IMR-90 (cell line): ENCODE measurements at regions not wholly inside any gene's neighbourhood (a gene's known extent, or its start where the extent isn't known, plus 50 kb on each side); places are given as distances from the start of the nearest gene placed in this dataset.

Source experiments
- CEBPB ChIP-seq: IDR thresholded peaks from 2 replicates; pipeline ENCODE4 v1.6.1; 2012; ENCODE audit warnings: low read depth, low read length, improper control_type of control experiment
- CHD1 ChIP-seq: IDR thresholded peaks from 2 replicates; pipeline ENCODE4 v1.6.1; 2012; ENCODE audit warnings: low read depth, low read length, improper control_type of control experiment
- FOS ChIP-seq: fragments of 150-350 bp; IDR thresholded peaks from 2 replicates; pipeline ENCODE4 v1.6.1; 2016; ENCODE audit warnings: low read depth, low read length
- MXI1 ChIP-seq: IDR thresholded peaks from 2 replicates; pipeline ENCODE4 v1.6.1; 2012; ENCODE audit warnings: low read depth, mild to moderate bottlenecking, low read length, moderate library complexity, borderline replicate concordance
- POLR2A ChIP-seq: IDR thresholded peaks from 2 replicates; pipeline ENCODE4 v1.6.1; 2012; ENCODE audit warnings: mild to moderate bottlenecking, low read depth, low read length
- RAD21 ChIP-seq: IDR thresholded peaks from 2 replicates; pipeline ENCODE4 v1.6.1; 2012; ENCODE audit warnings: low read length, improper control_type of control experiment
- RCOR1 ChIP-seq: IDR thresholded peaks from 2 replicates; pipeline ENCODE4 v1.6.1; 2012; ENCODE audit warnings: mild to moderate bottlenecking, low read length, improper control_type of control experiment; ENCODE audit not compliant: insufficient replicate concordance
- RFX5 ChIP-seq: IDR thresholded peaks from 2 replicates; pipeline ENCODE4 v1.8.0; 2012; ENCODE audit warnings: low read depth, mild to moderate bottlenecking, low read length, moderate library complexity
- SMC3 ChIP-seq: fragments of 150-350 bp; IDR thresholded peaks from 2 replicates; pipeline ENCODE4 v1.6.1; 2016; ENCODE audit warnings: low read depth, mild to moderate bottlenecking, antibody characterized with exemption, low read length, moderate library complexity
- USF2 ChIP-seq: fragments of 150-350 bp; IDR thresholded peaks from 2 replicates; pipeline ENCODE4 v1.6.1; 2017; ENCODE audit warnings: mild to moderate bottlenecking, antibody characterized with exemption, low read length, low read depth
- TF ChIP-seq, protein P1 (sequence below): conservative IDR thresholded peaks from 2 replicates; pipeline ENCODE4 v1.5.1; 2012; ENCODE audit warnings: mild to moderate bottlenecking, low read depth, low read length, improper control_type of control experiment

DNA sequence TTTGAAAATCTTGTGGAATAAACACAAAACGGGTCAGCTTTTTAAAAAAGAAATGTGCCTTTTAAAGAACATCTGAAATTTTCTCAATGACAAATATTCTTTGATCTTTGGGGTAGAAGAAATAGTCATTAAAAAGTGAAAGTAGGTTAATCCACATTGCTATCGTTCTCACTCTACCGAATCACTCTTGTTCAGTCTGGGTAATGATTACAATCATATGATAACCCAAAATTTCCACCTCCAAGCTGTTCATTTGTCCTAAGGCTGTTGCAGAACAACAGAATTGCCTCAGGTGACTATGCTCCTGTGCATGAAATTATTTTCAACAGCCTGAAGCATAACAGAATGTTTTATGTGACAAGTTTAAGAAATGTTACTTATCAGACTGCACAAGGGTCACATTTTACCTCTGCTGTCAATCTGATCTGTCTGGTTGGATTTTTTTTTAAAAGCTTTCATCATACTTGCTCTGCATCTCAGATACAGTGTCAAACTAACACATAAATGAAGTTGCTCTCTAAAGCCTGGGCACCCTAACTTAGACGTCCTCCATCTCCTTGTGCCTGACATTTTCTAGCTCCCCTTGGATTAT lies 227.3 kb downstream of the LURAP1L start:
- TF ChIP-seq, protein P1, sequence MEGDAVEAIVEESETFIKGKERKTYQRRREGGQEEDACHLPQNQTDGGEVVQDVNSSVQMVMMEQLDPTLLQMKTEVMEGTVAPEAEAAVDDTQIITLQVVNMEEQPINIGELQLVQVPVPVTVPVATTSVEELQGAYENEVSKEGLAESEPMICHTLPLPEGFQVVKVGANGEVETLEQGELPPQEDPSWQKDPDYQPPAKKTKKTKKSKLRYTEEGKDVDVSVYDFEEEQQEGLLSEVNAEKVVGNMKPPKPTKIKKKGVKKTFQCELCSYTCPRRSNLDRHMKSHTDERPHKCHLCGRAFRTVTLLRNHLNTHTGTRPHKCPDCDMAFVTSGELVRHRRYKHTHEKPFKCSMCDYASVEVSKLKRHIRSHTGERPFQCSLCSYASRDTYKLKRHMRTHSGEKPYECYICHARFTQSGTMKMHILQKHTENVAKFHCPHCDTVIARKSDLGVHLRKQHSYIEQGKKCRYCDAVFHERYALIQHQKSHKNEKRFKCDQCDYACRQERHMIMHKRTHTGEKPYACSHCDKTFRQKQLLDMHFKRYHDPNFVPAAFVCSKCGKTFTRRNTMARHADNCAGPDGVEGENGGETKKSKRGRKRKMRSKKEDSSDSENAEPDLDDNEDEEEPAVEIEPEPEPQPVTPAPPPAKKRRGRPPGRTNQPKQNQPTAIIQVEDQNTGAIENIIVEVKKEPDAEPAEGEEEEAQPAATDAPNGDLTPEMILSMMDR: no peak
- TF ChIP-seq CHD1: no peak
- no peak for TF ChIP-seq USF2
- TF ChIP-seq RCOR1: no peak
- TF ChIP-seq CEBPB: no peak
- TF ChIP-seq POLR2A: no peak
- TF ChIP-seq SMC3: no peak
- TF ChIP-seq MXI1: no peak
- no peak for TF ChIP-seq RAD21
- TF ChIP-seq RFX5: no peak
- TF ChIP-seq FOS: no peak
